A549 (cell line): ENCODE measurements at regions not wholly inside any gene's neighbourhood (a gene's known extent, or its start where the extent isn't known, plus 50 kb on each side); places are given as distances from the start of the nearest gene placed in this dataset.
"Not testable (repeated sequence)": the region's sequence is repeated elsewhere in the genome, so short reads cannot be mapped to it uniquely, and the experiment has no call there.

Experiments
- ATAC-seq, 2 experiments: fragments of 200-7000 bp in 1 of 2; fragments of >200 bp in 1 of 2; cut with Nextera tagmentation in 1 of 2; cut with Tn5 transposase in 1 of 2; 3 replicates each; pipeline versions ENCODE4 v1.8.0 to v1.9.1; 2018 to 2020; ENCODE audit warnings: mild to moderate bottlenecking in 1 of 2, moderate library complexity in 1 of 2
- CTCF ChIA-PET: fragments of 300-600 bp; sonication (Branson Sonifier 250); formaldehyde crosslinking; extraction: SDS; loops from one replicate; lab custom pipeline; 2021; ENCODE audit warnings: antibody characterized with exemption, inconsistent platforms; lab: Yijun Ruan, JAX
- POLR2A ChIA-PET: fragments of 350-600 bp; formaldehyde crosslinking; extraction: SDS; loops from one replicate; lab custom pipeline; 2021; ENCODE audit warnings: antibody characterized with exemption, inconsistent platforms; lab: Yijun Ruan, JAX
- DNase-seq, 2 experiments: peaks; one replicate each; pipeline versions ENCODE4 v3.0.0 to v3.0.0-alpha.2; 2011 to 2016; ENCODE audit warnings: low read depth in 1 of 2, low spot score in 1 of 2
- FAIRE-seq: peaks from 2 replicates; lab custom pipeline; 2011; peaks lifted over from hg19 to GRCh38; lab: Jason Lieb, UNC
- H3K27ac ChIP-seq, 2 experiments: fragments of >200 bp; sonication (Bioruptor Twin); formaldehyde crosslinking; 3 replicates each; pipeline ENCODE4 v1.5.1; 2016 to 2017
- H3K4me1 ChIP-seq: fragments of >200 bp; sonication (Bioruptor Twin); formaldehyde crosslinking; 3 replicates; pipeline ENCODE4 v1.6.1; 2016
- H3K4me2 ChIP-seq: fragments of >200 bp; sonication (Bioruptor Twin); formaldehyde crosslinking; 3 replicates; pipeline ENCODE4 v1.6.1; 2016
- H3K4me3 ChIP-seq: fragments of >200 bp; sonication (Bioruptor Twin); formaldehyde crosslinking; 3 replicates; pipeline ENCODE4 v1.5.1; 2016
- H3K9me3 ChIP-seq: fragments of >200 bp; sonication (Bioruptor Twin); formaldehyde crosslinking; 3 replicates; pipeline ENCODE4 v1.6.1; 2016
- BCL3 ChIP-seq: fragments of >200 bp; sonication (Bioruptor Twin); formaldehyde crosslinking; IDR thresholded peaks from 3 replicates; pipeline ENCODE4 v1.6.1; 2016
- CEBPB ChIP-seq, 2 experiments: fragments of >200 bp in 1 of 2; sonication (Bioruptor Twin) in 1 of 2; formaldehyde crosslinking in 1 of 2; IDR thresholded peaks; 2 replicates each; pipeline ENCODE4 v1.6.1; 2012 to 2016
- CTCF ChIP-seq: fragments of >200 bp; sonication (Bioruptor Twin); formaldehyde crosslinking; IDR thresholded peaks from 3 replicates; pipeline ENCODE4 v1.5.1; 2016
- EP300 ChIP-seq, 2 experiments: fragments of >200 bp; sonication (Bioruptor Twin); formaldehyde crosslinking; IDR thresholded peaks; 2 replicates in 1 of 2; 3 replicates in 1 of 2; pipeline ENCODE4 v1.6.1; 2016 to 2017
- FOSB ChIP-seq: fragments of 250-450 bp; sonication (Bioruptor Pico); IDR thresholded peaks from 2 replicates; pipeline ENCODE4 v1.5.0; 2020; ENCODE audit warnings: mild to moderate bottlenecking, moderate library complexity
- GATA3 ChIP-seq: IDR thresholded peaks from 2 replicates; pipeline ENCODE4 v1.6.1; 2012; ENCODE audit warnings: borderline replicate concordance
- HOXB5 ChIP-seq: fragments of 250-450 bp; sonication (Bioruptor Pico); IDR thresholded peaks from 2 replicates; pipeline ENCODE4 v1.5.0; 2020; ENCODE audit warnings: mild to moderate bottlenecking, moderate library complexity
- JUN ChIP-seq, 2 experiments: fragments of >200 bp; sonication (Bioruptor Twin); formaldehyde crosslinking; IDR thresholded peaks; 2 replicates in 1 of 2; 3 replicates in 1 of 2; pipeline ENCODE4 v1.6.1; 2016 to 2017
- MAFK ChIP-seq: fragments of 450-650 bp; IDR thresholded peaks from 2 replicates; pipeline ENCODE4 v1.6.1; 2014; ENCODE audit not compliant: partially characterized antibody
- MAZ ChIP-seq: fragments of 150-350 bp; IDR thresholded peaks from 2 replicates; pipeline ENCODE4 v1.6.1; 2014; ENCODE audit warnings: antibody characterized with exemption, low read depth, low read length, borderline replicate concordance
- NPAS2 ChIP-seq: fragments of 250-450 bp; sonication (Bioruptor Pico); IDR thresholded peaks from 2 replicates; pipeline ENCODE4 v1.8.0; 2022; ENCODE audit warnings: mild to moderate bottlenecking, moderate library complexity, borderline replicate concordance
- PHF8 ChIP-seq: fragments of 200-600 bp; sonication (generic); IDR thresholded peaks from 2 replicates; pipeline ENCODE4 v1.6.1; 2016; ENCODE audit warnings: low read depth, mild to moderate bottlenecking, antibody characterized with exemption, moderate library complexity, borderline replicate concordance
- POLR2A ChIP-seq: IDR thresholded peaks from 2 replicates; pipeline ENCODE4 v1.6.1; 2012; ENCODE audit warnings: mild to moderate bottlenecking, low read length
- POLR2AphosphoS2 ChIP-seq: conservative IDR thresholded peaks from 2 replicates; pipeline ENCODE4 v1.6.1; 2012; ENCODE audit warnings: low read length, improper control_type of control experiment, inconsistent platforms
- RAD21 ChIP-seq, 2 experiments: fragments of >200 bp in 1 of 2; sonication (Bioruptor Twin) in 1 of 2; formaldehyde crosslinking in 1 of 2; IDR thresholded peaks in 1 of 2; conservative IDR thresholded peaks in 1 of 2; 2 replicates in 1 of 2; 3 replicates in 1 of 2; pipeline ENCODE4 v1.6.1; 2012 to 2018; ENCODE audit warnings: inconsistent platforms in 1 of 2
- TFCP2L1 ChIP-seq: fragments of 250-450 bp; sonication (Bioruptor Pico); IDR thresholded peaks from 2 replicates; pipeline ENCODE4 v1.5.0; 2021; ENCODE audit warnings: mild to moderate bottlenecking
- TP53 ChIP-seq: fragments of 250-450 bp; sonication (Bioruptor Pico); IDR thresholded peaks from 2 replicates; pipeline ENCODE4 v1.5.0; 2021; ENCODE audit warnings: mild to moderate bottlenecking, moderate library complexity
- ZC3H11A ChIP-seq: fragments of 450-650 bp; IDR thresholded peaks from 2 replicates; pipeline ENCODE4 v1.6.1; 2014; ENCODE audit warnings: antibody characterized with exemption, mild to moderate bottlenecking
- WGBS: methylation state at CpG from one replicate; pipeline ENCODE4 v1.1.6; 2017; ENCODE audit errors: missing lambda C conversion rate; 5-methylcytosine and 5-hydroxymethylcytosine counted together
- TF ChIP-seq, protein P1 (sequence below): fragments of 150-350 bp; IDR thresholded peaks from 2 replicates; pipeline ENCODE4 v1.6.1; 2014; ENCODE audit warnings: low read depth, mild to moderate bottlenecking, low read length

DNA sequence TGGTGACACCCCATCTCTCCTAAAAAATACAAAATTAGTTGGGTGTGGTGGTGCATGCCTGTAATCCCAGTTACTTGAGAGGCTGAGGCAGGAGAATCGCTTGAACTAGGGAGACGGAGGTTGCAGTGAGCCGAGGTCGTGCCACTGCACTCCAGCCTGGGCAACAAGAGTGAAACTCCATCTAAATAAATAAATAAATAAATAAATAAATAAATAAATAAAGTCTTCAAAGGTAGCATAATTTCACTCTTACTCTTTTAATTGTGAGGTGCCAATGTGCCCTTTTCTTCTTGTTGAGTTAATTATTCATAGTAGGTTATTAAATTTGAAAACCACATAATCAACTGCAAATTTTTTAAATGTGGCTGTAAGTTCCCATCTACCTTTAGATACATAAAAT, 146.2 kb upstream of the SNX2 start:
- TF ChIP-seq ZC3H11A, result peak; percentile 90
- H3K27ac ChIP-seq, DNase-seq, H3K4me1 ChIP-seq, H3K4me3 ChIP-seq, H3K4me2 ChIP-seq, H3K9me3 ChIP-seq, POLR2A ChIA-PET, CTCF ChIA-PET, ATAC-seq, FAIRE-seq: not testable (repeated sequence)
- 44% methylated on average over 4 of the region's 4 CpGs for WGBS

GRCh38 chr5:122629121-122629677, 145.7 kb upstream of the SNX2 start:
- peak; percentile 60 for TF ChIP-seq MAFK
- no peak for TF ChIP-seq JUN (IDR thresholded peaks at IDR 0.05)
- TF ChIP-seq, all 56 proteins: peak for 1
- no peak for DNase-seq
- CTCF ChIA-PET, result no interaction called here
- 64% methylated on average over 7 of the region's 7 CpGs for WGBS
- POLR2A ChIA-PET, result no interaction called here
- Histone ChIP-seq H3K4me3 (no peak overlapping the region), H3K9me3 (no peaks in the 10 kb centered on the region), H3K4me2 (no peak overlapping the region), H3K4me1 (no peaks in the 10 kb centered on the region), H3K27ac (no peak overlapping the region)
- no peak for ATAC-seq
- FAIRE-seq, result no peak

DNA sequence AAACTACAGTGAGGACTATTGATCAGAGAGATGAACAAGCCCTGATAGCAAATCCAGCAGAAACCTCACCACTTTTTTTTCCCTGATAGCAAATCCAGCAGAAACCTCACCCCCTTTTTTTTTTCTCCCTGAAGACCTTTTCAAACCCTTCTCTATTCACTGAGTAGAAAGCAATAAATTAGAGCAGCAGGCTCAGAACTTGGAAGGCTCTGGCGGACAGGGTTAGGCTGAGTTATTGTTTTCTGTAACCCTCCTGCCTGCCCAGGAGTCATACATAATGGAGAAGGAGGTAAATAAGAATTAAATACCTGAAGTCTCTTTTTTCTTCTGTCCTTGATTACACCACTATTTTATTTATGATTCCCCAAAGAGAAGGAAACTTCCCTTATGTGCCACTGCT, 136.3 kb upstream of the SNX2 start:
- 23% methylated on average over 1 of the region's 1 CpG for WGBS
- FAIRE-seq (no peak), ATAC-seq (no peak), DNase-seq (no peak)
- H3K27ac ChIP-seq, result no peak overlapping the region
- TF ChIP-seq HOXB5 (CRISPR knock-in tag), result no peak
- TF ChIP-seq TFCP2L1 (CRISPR knock-in tag), result no peak
- TF ChIP-seq PHF8, result no peak
- no peak for TF ChIP-seq BCL3
- no peak for TF ChIP-seq NPAS2 (CRISPR knock-in tag)
- TF ChIP-seq, protein P1, sequence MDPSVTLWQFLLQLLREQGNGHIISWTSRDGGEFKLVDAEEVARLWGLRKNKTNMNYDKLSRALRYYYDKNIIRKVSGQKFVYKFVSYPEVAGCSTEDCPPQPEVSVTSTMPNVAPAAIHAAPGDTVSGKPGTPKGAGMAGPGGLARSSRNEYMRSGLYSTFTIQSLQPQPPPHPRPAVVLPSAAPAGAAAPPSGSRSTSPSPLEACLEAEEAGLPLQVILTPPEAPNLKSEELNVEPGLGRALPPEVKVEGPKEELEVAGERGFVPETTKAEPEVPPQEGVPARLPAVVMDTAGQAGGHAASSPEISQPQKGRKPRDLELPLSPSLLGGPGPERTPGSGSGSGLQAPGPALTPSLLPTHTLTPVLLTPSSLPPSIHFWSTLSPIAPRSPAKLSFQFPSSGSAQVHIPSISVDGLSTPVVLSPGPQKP, result no peak
- no peak for TF ChIP-seq MAZ
- no peak for TF ChIP-seq TP53 (CRISPR knock-in tag)
- no peak for TF ChIP-seq POLR2A
- no peak for TF ChIP-seq GATA3
- TF ChIP-seq POLR2AphosphoS2, result no peak
- H3K4me3 ChIP-seq, result no peak overlapping the region
- CTCF ChIA-PET, result no interaction called here
- H3K4me1 ChIP-seq, result no peaks in the 10 kb centered on the region
- no peak overlapping the region for H3K4me2 ChIP-seq
- POLR2A ChIA-PET, result no interaction called here
- H3K9me3 ChIP-seq, result no peaks in the 10 kb centered on the region

DNA sequence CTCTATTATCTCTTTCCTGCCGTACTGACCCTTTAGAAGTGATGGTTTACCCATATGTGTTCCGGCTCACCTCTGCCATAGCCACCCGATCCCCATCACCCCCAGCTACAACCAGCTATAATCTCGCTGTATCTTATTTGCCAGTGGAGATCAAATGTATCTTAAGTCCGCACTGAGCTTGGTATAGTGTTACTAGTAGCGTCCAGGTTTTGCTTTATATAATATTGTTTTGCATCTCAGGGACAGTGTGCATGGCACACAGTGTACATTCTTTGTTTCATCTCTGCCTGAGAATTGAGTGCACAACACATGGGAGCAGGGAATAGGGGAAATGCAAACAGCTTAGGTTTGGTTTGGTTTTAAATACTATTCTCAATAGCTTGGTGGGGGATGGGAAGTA, 135.8 kb upstream of the SNX2 start:
- no peak overlapping the region for H3K4me3 ChIP-seq
- no peak for FAIRE-seq
- ATAC-seq, result no peak
- H3K4me2 ChIP-seq, result no peak overlapping the region
- no peaks in the 10 kb centered on the region for H3K9me3 ChIP-seq
- POLR2A ChIA-PET, result no interaction called here
- WGBS, result 30% methylated on average over 6 of the region's 6 CpGs
- CTCF ChIA-PET, result no interaction called here
- no peak overlapping the region for H3K27ac ChIP-seq
- no peak for DNase-seq
- no peak for TF ChIP-seq CTCF
- TF ChIP-seq EP300 (IDR thresholded peaks at IDR 0.05), result no peak
- TF ChIP-seq RAD21 (conservative IDR thresholded peaks at IDR 0.05 in 1 of 2, IDR thresholded peaks at IDR 0.05 in 1 of 2), result no peak
- no peak for TF ChIP-seq FOSB (CRISPR knock-in tag)
- TF ChIP-seq CEBPB (IDR thresholded peaks at IDR 0.05), result no peak
- no peak for TF ChIP-seq JUN (IDR thresholded peaks at IDR 0.05)
- TF ChIP-seq, all 56 proteins: peak for 0
- no peaks in the 10 kb centered on the region for H3K4me1 ChIP-seq
